Breast epithelium (tissue), 4 donors: ENCODE measurements at regions not wholly inside any gene's neighbourhood (a gene's known extent, or its start where the extent isn't known, plus 50 kb on each side); places are given as distances from the start of the nearest gene placed in this dataset.

ENCODE experiments used
- DNase-seq, 2 donors: peaks; one replicate each; pipeline ENCODE4 v3.0.0-alpha.2; 2019; ENCODE audit warnings: low spot score in 2 of 2
- H3K27ac ChIP-seq, 2 donors: fragments of 200-600 bp; sonication (generic) in 1 of 2; one replicate each; pipeline ENCODE4 v1.5.1; 2016 to 2019; ENCODE audit warnings: mild to moderate bottlenecking in 1 of 2
- H3K27me3 ChIP-seq, 2 donors: fragments of 200-600 bp; sonication (generic) in 1 of 2; one replicate each; pipeline versions ENCODE4 v1.5.1 to v1.6.0; 2017 to 2019; ENCODE audit warnings: control low read depth in 1 of 2, mild to moderate bottlenecking in 1 of 2
- H3K36me3 ChIP-seq: fragments of 200-600 bp; one replicate; pipeline ENCODE4 v1.5.1; 2019
- H3K4me1 ChIP-seq, 2 donors: fragments of 200-600 bp; sonication (generic); one replicate each; pipeline ENCODE4 v1.5.1; 2016 to 2019; ENCODE audit warnings: control low read depth in 1 of 2
- H3K4me3 ChIP-seq, 3 donors: fragments of 200-600 bp; sonication (generic); 1 replicate in 2 of 3; 2 replicates in 1 of 3; pipeline ENCODE4 v1.5.1; 2016 to 2019; ENCODE audit warnings: mild to moderate bottlenecking in 3 of 3, moderate library complexity in 2 of 3
- H3K9me3 ChIP-seq, 2 donors: fragments of 200-600 bp; sonication (generic) in 1 of 2; one replicate each; pipeline ENCODE4 v1.5.1; 2016 to 2019; ENCODE audit warnings: control low read depth in 1 of 2
- POLR2A ChIP-seq: fragments of 450-650 bp; IDR thresholded peaks from one replicate; pipeline ENCODE4 v1.6.1; 2016; ENCODE audit warnings: antibody characterized with exemption, mild to moderate bottlenecking, moderate library complexity
- POLR2AphosphoS5 ChIP-seq, 3 donors: sonication (generic); formaldehyde crosslinking; IDR thresholded peaks; one replicate each; pipeline ENCODE4 v1.6.1; 2017; ENCODE audit warnings: antibody characterized with exemption in 3 of 3
- intact Hi-C: fragments of 100-400 bp; cut with DNase I; formaldehyde crosslinking; loops from one replicate; pipeline ENCODE4 v1.15.1; 2023; ENCODE audit warnings: low total_unique reads
- TF ChIP-seq, protein P1 (sequence below), 3 donors: fragments of 450-650 bp; IDR thresholded peaks; one replicate each; pipeline ENCODE4 v1.5.1; 2016 to 2017; ENCODE audit warnings: antibody characterized with exemption in 3 of 3, mild to moderate bottlenecking in 3 of 3, moderate library complexity in 3 of 3

DNA sequence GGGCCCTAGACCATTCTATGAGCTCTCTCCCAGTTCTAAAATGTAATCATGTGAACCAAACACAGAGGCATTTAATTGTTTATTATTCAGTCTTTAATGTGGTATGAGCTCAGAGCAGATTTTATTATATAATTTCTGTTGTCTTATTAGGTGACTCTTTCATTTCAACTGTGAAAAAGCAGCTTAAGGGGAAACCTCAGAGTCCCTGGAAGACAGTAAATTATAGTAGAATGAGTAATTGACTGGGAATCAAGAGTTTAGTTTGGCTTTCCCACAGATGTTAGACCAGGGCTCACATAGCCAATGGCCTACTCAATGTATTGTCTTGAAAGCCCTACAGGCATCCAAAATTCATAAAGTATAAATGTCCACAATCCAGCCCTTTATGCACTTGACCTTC, 390.4 kb upstream of the SLC35B3 start:
- Histone ChIP-seq H3K27me3 (no peaks in the 10 kb centered on the region), H3K9me3 (no peaks in the 10 kb centered on the region), H3K27ac (no peak overlapping the region), H3K4me3 (no peak overlapping the region), H3K4me1 (no peaks in the 10 kb centered on the region), H3K36me3 (no peaks in the 10 kb centered on the region)
- TF ChIP-seq POLR2AphosphoS5 (IDR thresholded peaks at IDR 0.05), result no peak
- no peak for TF ChIP-seq POLR2A
- TF ChIP-seq, protein P1, sequence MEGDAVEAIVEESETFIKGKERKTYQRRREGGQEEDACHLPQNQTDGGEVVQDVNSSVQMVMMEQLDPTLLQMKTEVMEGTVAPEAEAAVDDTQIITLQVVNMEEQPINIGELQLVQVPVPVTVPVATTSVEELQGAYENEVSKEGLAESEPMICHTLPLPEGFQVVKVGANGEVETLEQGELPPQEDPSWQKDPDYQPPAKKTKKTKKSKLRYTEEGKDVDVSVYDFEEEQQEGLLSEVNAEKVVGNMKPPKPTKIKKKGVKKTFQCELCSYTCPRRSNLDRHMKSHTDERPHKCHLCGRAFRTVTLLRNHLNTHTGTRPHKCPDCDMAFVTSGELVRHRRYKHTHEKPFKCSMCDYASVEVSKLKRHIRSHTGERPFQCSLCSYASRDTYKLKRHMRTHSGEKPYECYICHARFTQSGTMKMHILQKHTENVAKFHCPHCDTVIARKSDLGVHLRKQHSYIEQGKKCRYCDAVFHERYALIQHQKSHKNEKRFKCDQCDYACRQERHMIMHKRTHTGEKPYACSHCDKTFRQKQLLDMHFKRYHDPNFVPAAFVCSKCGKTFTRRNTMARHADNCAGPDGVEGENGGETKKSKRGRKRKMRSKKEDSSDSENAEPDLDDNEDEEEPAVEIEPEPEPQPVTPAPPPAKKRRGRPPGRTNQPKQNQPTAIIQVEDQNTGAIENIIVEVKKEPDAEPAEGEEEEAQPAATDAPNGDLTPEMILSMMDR (IDR thresholded peaks at IDR 0.05), result no peak
- DNase-seq, result no peak
- intact Hi-C loops, result no loop called here

DNA sequence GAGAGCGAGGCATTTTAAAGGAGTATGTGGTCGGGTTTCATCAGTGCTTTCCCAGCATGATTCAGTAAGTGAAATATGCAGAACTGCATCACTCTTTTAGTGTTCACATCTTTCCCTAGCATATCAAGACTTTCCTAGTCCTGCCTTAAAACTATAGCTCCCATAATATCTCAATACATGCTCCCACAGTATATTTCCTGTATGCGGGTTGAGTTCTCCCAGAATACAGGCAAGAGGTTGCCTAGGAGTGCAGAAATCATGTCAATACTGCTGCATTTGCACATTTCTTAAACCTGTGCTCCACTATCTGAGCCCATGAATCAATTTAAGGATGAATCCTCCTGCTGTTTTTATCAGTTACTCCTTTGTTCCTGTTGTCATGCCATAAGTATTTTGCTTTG, 386.6 kb upstream of the SLC35B3 start:
- intact Hi-C loops, result no loop called here
- TF ChIP-seq POLR2A (no peak), POLR2AphosphoS5 (IDR thresholded peaks at IDR 0.05) (no peak)
- TF ChIP-seq, protein P1 (IDR thresholded peaks at IDR 0.05), result no peak
- Histone ChIP-seq H3K36me3 (no peaks in the 10 kb centered on the region), H3K4me3 (no peak overlapping the region), H3K27ac (no peak overlapping the region), H3K4me1 (no peaks in the 10 kb centered on the region), H3K9me3 (no peaks in the 10 kb centered on the region), H3K27me3 (no peaks in the 10 kb centered on the region)
- DNase-seq, result no peak

DNA sequence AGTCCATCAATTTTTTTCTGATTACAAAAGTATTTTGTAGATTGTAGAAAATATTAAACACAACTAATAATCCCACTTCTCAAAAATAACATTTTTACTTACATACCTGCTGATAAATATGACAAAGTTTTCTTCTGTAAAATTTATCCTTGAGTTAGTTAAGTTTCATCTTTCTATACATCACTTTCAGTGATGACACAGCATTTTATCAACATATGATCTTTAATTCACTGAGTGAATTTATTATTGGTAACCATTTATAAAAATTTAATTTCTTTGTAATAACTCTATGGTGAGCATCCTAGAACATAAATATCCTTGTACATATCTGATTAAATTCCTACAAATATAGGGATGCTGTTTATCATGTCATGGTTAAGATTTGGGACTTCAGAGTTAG, 385.0 kb upstream of the SLC35B3 start:
- Histone ChIP-seq H3K27ac (no peak overlapping the region), H3K36me3 (no peaks in the 10 kb centered on the region), H3K4me1 (no peaks in the 10 kb centered on the region), H3K4me3 (no peak overlapping the region), H3K9me3 (no peaks in the 10 kb centered on the region), H3K27me3 (no peaks in the 10 kb centered on the region)
- DNase-seq, result no peak
- intact Hi-C loops, result no loop called here
- TF ChIP-seq, protein P1 (IDR thresholded peaks at IDR 0.05), result no peak
- TF ChIP-seq POLR2AphosphoS5 (IDR thresholded peaks at IDR 0.05), result no peak
- TF ChIP-seq POLR2A, result no peak

DNA sequence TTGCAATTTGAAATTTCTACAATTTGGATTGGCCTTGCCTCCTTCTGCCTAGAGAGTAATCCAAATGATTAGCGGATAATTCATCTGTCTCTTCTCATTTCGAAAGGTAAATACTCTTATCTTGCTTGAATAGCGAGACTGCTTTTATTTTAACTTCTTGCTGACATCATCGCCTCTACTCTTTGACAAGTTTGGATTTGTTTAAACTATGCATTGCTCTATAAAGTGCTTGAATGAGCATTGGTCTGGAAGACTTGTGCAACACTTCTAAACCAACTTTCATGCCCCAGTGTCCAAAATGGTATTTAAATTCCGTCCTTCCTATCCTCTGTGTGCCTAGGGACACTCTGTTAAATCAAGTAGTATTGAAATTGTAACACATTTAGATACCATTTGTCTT, 384.1 kb upstream of the SLC35B3 start:
- H3K36me3 ChIP-seq, result no peaks in the 10 kb centered on the region
- no peak overlapping the region for H3K4me3 ChIP-seq
- no peak overlapping the region for H3K27ac ChIP-seq
- H3K9me3 ChIP-seq, result no peaks in the 10 kb centered on the region
- TF ChIP-seq POLR2A, result no peak
- TF ChIP-seq, protein P1 (IDR thresholded peaks at IDR 0.05), result no peak
- no peak for TF ChIP-seq POLR2AphosphoS5 (IDR thresholded peaks at IDR 0.05)
- DNase-seq, result no peak
- no peaks in the 10 kb centered on the region for H3K4me1 ChIP-seq
- intact Hi-C loops, result no loop called here
- H3K27me3 ChIP-seq, result no peaks in the 10 kb centered on the region

DNA sequence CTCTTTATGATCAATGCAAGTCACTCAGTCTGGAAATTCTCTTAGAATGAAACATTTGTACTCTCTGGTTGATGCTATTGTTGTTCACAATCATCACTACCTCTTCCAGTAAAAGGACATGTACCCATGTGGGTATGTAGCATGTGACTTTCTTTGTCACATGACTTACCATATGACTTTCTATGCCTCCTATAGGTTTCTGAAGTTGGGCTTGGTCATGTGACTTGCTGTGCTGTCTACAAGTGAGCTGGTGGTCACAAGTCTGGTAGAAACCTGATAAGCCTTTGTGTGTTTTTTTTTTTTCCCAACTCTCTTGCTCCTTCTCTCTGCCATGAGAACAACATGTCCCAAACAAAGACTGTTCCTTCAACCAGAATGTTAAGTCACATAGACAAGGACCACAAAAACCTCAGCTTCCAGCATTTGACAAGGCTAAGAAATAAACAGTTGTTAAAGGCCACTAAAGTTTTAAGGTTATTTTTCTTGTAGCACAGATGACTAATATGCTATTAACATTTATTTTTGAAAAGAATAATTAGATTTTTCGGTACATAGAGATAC, 379.2 kb upstream of the SLC35B3 start:
- no peak for DNase-seq
- H3K27me3 ChIP-seq, result no peaks in the 10 kb centered on the region
- no peaks in the 10 kb centered on the region for H3K9me3 ChIP-seq
- H3K27ac ChIP-seq, result no peak overlapping the region
- intact Hi-C loops, result no loop called here
- TF ChIP-seq POLR2A (no peak), POLR2AphosphoS5 (IDR thresholded peaks at IDR 0.05) (no peak)
- TF ChIP-seq, protein P1 (IDR thresholded peaks at IDR 0.05), result no peak
- no peaks in the 10 kb centered on the region for H3K4me1 ChIP-seq
- no peaks in the 10 kb centered on the region for H3K36me3 ChIP-seq
- H3K4me3 ChIP-seq, result no peak overlapping the region
